Fibroblast of peridontal ligament (primary cell): ENCODE measurements at regions not wholly inside any gene's neighbourhood (a gene's known extent, or its start where the extent isn't known, plus 50 kb on each side); places are given as distances from the start of the nearest gene placed in this dataset.

Experiments used
- DNase-seq: peaks from one replicate; pipeline ENCODE4 v3.0.0-alpha.2; 2010; ENCODE audit errors: extremely low read depth

DNA sequence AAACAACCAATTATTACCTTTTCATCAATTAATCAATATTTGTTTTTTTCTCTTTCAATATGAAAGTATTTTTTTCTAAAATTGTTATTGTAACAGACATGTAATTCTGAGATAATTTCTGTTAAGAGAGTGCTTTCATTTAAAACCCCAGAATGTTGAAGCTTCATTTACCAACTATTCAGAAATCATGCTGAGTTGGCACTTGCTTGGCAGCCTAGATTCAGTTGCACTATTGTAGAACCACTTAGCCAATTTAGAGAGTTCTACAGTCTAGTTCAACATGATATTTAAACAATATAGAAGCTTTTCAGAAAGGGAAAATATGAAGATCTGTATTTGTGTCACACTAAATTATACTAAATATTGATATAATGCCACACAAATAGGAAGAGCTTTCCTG is 56.1 kb upstream of the NKAIN2 start:
- DNase-seq: no peak

DNA sequence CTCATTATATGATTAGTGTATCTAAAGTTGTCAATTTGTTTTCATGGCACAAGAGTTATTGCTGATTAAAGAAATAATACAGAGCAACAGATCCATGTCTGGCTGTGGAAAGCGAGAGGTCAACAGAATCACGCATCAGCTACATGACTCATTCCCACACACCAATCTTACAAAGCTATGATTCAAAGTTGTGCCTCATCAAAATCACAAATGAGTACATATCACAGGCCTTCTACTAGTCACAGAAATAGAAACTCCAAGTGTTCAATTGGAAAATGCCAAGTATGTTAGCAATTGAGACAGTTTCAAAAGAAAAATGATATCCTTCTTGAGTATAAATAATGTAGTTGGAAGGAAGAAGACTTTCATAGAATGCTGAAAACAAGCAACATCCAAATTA is 57.8 kb upstream of the NKAIN2 start:
- DNase-seq: peak; percentile 88

DNA sequence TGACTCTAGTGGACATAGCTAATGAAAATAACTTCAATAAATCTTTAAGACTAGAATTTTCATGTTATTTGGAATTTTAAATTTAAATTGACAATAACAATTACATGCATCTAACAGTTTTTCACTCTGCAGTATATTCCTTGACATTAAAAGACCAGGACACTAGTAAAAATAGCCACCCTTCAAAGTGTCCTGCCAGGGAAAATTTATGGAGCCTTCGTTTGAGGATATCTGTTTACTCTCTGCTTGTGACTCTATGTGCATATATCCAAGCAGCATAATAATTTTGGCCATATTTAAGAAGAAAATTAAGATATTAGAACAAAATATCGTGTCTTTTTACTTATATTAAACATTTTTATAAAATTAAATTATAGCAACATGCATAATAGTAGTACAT is 58.8 kb upstream of the NKAIN2 start:
- DNase-seq: no peak

DNA sequence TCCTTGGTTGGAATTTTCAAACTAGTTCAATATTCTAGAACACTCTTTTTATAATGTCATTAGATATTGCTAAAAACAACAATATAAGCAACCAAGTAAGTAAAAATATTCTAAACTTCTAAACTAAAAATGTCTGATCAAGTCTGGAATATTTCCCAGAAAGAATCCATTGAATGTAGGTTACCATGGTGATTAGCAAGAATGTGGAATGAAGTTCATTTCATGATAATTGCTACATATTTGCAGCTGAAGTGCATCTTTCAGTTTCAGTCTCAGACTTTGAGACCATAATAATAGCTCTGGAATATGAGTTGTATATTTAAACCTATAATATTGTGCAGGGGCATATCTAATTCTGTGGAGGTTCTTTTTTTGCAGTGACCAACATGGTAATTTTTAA is 61.0 kb upstream of the NKAIN2 start:
- DNase-seq: peak; percentile 69

DNA sequence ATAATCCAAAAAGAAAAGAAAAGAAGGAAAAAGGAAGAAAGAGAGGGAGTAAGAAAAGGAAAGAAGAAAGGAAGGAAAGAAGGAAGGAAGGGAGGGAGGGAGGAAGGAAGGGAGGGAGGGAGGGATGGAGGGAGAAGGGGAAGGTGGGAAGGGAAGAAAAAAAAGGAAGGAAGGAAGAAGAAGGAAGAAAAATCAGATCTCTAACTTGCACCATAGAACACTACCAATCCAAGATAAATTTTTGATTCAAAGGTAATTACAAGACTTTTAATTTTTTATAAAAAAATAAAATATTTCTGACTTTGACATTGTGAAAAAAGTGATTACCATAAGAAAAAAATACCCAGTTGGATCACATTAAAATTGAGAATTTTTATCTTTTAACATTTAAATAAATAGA is 70.5 kb upstream of the NKAIN2 start:
- DNase-seq: no peak

DNA sequence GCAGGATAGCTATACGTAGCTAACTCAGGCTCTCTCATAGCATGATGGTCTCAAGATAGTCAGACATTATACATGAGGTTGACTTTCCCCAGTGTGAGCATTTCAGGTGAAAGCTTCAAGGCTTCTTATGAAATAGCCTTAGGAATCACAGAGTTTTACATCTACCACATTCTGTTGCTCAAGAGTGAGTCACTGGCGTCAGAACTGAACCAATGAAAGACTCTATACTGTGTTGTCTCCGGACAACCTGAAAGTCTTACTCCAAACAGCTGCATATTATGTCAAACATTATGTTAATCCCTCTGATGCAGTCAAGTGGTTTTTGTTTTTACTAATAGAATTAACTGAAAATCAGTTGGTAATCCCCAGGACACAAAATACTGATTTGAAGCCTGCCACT is 79.8 kb upstream of the TRDN start:
- no peak for DNase-seq

DNA sequence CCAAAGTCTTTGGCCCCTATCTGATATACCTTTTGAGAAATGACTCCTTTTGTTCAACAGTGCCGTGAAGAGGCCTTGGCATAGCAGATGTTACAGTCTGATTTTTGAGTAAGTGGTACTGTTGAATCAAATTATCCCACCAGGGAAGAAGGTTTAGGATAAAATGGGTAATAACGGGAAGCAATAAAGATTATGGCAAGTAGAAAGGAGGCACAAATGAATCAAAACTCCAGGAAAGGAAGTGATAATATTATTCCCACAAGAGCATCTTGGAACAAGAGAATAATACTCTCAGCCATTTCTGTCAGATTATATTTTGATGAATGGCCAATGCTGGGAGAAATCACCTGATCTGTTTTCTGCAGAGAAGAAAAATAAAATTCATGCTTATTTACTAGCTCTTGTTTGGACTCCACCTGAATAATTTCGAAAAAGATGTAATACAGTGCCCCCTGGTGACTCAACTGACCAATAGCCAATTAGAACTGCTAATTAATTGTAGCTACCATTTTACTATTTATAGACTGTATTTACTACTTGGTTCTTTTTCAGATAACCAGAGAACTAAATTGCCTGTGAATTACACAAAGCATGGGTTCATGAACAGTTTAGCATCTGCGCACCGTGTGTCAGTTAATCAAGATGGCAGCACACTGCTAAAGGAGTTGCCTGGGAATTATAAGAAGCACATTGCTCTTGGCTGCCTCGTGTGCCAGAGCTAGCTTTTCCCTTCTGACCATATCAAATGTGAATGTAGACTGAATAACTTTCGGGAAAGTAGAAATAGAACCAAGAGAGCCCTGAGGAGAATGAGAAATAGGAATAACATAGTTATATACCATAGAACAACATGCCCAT is 78.5 kb upstream of the TRDN start:
- DNase-seq: peak; percentile 50

DNA sequence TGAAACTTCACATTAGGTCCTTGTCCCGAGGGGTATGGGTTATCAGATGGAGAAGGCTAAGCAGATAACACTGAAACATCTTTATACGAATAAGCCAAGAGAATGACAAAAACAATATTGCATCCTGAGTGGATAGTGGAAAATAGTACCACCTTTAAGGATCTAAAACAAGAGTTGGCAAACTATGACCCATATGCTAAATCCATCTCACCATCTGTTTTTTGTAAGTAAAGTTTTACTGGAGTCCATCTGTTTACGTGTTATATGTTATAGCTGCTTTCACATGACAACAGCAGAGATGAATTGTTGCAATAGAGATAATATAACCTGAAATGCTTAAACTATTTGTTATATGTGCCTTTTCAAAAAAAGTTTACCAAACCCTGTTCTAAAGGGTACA is 76.1 kb upstream of the TRDN start:
- DNase-seq: no peak

DNA sequence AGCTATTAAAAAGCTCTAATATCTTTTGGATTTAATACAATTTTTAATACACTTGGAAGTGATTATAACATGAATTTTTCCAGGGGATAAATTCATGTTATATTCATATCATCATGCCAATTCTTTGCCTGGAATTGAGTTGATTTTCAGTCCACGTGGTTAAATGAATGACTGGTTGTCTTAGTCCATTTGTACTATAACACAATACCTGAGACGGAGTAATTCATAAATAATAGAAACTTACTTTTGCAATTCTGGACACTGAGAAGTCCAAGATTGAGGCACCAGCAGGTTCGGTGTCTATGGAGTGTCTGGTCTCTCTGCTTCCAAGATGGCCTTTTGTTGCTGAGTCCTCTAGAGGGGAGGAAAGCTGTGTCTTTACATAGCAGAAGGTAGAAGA is 66.2 kb upstream of the TRDN start:
- no peak for DNase-seq

DNA sequence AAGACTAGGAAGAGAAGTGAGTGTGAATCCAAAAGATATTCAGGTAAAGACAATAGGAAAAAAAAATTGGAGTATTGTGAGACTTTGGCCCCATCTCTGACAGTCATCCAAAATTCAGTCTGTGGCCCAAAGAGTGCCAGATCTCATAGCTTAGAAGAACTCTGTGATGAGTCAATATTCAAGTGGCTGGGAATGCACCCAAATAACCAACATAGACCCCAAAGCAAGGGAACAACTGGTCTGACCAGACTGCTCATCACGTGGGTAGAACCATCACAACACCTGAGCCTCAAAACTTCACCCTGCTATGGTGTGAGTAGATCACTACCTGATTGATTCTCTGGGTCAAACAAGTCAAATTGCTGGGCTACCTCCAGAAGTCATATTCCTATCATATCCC is 51.1 kb upstream of the TRDN start:
- DNase-seq: no peak
